ENCODE measurements at regions not wholly inside any gene's neighbourhood (a gene's known extent, or its start where the extent isn't known, plus 50 kb on each side); places are given as distances from the start of the nearest gene placed in this dataset.

DNA sequence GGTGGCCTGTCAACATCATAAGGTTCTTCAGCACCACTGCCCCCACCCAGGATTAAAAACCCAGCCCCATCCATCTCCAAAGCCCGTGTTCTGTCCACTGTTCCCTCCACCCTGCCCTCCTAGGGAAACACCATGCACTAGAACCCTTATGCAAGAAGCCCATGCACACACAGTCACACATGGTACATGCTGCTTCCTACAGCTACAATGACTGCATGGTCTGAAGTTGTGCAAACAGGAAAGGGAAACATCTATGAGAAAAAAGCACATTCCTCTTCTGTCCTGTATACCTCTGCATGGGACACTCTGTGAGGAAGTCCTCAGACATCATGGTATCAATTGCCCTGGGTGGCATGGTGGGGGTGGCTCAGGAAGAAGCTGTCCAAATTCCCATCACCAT is 108.6 kb upstream of the MRPS22 start:
- no peak for TF ChIP-seq JUN (CRISPR knock-in tag; IDR thresholded peaks at IDR 0.05)
- TF ChIP-seq, protein P1, sequence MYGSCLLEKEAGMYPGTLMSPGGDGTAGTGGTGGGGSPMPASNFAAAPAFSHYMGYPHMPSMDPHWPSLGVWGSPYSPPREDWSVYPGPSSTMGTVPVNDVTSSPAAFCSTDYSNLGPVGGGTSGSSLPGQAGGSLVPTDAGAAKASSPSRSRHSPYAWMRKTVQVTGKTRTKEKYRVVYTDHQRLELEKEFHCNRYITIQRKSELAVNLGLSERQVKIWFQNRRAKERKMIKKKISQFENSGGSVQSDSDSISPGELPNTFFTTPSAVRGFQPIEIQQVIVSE (CRISPR knock-in tag; IDR thresholded peaks at IDR 0.05; ENCODE audit: borderline replicate concordance) = no peak
- TF ChIP-seq, protein P2, sequence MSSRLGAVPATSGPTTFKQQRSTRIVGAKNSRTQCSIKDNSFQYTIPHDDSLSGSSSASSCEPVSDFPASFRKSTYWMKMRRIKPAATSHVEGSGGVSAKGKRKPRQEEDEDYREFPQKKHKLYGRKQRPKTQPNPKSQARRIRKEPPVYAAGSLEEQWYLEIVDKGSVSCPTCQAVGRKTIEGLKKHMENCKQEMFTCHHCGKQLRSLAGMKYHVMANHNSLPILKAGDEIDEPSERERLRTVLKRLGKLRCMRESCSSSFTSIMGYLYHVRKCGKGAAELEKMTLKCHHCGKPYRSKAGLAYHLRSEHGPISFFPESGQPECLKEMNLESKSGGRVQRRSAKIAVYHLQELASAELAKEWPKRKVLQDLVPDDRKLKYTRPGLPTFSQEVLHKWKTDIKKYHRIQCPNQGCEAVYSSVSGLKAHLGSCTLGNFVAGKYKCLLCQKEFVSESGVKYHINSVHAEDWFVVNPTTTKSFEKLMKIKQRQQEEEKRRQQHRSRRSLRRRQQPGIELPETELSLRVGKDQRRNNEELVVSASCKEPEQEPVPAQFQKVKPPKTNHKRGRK (CRISPR knock-in tag; IDR thresholded peaks at IDR 0.05; ENCODE audit: borderline replicate concordance) = no peak
- TF ChIP-seq, protein P3, sequence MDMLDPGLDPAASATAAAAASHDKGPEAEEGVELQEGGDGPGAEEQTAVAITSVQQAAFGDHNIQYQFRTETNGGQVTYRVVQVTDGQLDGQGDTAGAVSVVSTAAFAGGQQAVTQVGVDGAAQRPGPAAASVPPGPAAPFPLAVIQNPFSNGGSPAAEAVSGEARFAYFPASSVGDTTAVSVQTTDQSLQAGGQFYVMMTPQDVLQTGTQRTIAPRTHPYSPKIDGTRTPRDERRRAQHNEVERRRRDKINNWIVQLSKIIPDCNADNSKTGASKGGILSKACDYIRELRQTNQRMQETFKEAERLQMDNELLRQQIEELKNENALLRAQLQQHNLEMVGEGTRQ (CRISPR knock-in tag; IDR thresholded peaks at IDR 0.05) = no peak
- TF ChIP-seq, protein P4, sequence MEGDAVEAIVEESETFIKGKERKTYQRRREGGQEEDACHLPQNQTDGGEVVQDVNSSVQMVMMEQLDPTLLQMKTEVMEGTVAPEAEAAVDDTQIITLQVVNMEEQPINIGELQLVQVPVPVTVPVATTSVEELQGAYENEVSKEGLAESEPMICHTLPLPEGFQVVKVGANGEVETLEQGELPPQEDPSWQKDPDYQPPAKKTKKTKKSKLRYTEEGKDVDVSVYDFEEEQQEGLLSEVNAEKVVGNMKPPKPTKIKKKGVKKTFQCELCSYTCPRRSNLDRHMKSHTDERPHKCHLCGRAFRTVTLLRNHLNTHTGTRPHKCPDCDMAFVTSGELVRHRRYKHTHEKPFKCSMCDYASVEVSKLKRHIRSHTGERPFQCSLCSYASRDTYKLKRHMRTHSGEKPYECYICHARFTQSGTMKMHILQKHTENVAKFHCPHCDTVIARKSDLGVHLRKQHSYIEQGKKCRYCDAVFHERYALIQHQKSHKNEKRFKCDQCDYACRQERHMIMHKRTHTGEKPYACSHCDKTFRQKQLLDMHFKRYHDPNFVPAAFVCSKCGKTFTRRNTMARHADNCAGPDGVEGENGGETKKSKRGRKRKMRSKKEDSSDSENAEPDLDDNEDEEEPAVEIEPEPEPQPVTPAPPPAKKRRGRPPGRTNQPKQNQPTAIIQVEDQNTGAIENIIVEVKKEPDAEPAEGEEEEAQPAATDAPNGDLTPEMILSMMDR (IDR thresholded peaks at IDR 0.05) = no peak
- TF ChIP-seq ZNF138 (CRISPR knock-in tag; conservative IDR thresholded peaks at IDR 0.05) = no peak
- TF ChIP-seq, protein P5, sequence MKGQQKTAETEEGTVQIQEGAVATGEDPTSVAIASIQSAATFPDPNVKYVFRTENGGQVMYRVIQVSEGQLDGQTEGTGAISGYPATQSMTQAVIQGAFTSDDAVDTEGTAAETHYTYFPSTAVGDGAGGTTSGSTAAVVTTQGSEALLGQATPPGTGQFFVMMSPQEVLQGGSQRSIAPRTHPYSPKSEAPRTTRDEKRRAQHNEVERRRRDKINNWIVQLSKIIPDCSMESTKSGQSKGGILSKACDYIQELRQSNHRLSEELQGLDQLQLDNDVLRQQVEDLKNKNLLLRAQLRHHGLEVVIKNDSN (CRISPR knock-in tag; IDR thresholded peaks at IDR 0.05) = no peak
- TF ChIP-seq MXD4 (CRISPR knock-in tag; IDR thresholded peaks at IDR 0.05; ENCODE audit: borderline replicate concordance) = no peak
- TF ChIP-seq, protein P6, sequence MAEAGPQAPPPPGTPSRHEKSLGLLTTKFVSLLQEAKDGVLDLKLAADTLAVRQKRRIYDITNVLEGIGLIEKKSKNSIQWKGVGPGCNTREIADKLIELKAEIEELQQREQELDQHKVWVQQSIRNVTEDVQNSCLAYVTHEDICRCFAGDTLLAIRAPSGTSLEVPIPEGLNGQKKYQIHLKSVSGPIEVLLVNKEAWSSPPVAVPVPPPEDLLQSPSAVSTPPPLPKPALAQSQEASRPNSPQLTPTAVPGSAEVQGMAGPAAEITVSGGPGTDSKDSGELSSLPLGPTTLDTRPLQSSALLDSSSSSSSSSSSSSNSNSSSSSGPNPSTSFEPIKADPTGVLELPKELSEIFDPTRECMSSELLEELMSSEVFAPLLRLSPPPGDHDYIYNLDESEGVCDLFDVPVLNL (CRISPR knock-in tag; IDR thresholded peaks at IDR 0.05; ENCODE audit: borderline replicate concordance, low read depth) = no peak
- no peak for TF ChIP-seq SP1 (CRISPR knock-in tag; conservative IDR thresholded peaks at IDR 0.05)
- TF ChIP-seq FOXK1 (CRISPR knock-in tag; IDR thresholded peaks at IDR 0.05) = no peak

Measured in WTC11 (cell line).